ENCODE measurements at regions not wholly inside any gene's neighbourhood (a gene's known extent, or its start where the extent isn't known, plus 50 kb on each side); places are given as distances from the start of the nearest gene placed in this dataset.

DNA sequence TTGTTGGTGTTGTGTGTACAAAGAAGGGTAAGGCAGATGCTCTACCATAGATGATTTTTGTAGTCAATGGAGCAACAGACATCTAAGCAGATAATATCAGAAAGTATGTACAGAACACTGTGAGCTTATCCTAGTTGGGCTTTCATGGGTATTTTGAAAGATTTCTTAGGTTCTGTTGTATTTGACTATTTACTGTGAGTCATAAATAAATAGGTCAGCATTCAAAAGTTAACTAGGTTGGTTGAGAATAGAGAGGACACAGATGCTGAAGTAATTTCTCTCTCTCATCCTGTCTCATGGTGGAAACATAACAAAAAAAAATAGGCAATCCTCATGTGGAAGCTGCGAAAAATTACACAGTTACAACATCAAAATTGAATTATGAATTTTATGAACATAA, 413.5 kb downstream of the CCDC91 start:
- TF ChIP-seq, protein P1, sequence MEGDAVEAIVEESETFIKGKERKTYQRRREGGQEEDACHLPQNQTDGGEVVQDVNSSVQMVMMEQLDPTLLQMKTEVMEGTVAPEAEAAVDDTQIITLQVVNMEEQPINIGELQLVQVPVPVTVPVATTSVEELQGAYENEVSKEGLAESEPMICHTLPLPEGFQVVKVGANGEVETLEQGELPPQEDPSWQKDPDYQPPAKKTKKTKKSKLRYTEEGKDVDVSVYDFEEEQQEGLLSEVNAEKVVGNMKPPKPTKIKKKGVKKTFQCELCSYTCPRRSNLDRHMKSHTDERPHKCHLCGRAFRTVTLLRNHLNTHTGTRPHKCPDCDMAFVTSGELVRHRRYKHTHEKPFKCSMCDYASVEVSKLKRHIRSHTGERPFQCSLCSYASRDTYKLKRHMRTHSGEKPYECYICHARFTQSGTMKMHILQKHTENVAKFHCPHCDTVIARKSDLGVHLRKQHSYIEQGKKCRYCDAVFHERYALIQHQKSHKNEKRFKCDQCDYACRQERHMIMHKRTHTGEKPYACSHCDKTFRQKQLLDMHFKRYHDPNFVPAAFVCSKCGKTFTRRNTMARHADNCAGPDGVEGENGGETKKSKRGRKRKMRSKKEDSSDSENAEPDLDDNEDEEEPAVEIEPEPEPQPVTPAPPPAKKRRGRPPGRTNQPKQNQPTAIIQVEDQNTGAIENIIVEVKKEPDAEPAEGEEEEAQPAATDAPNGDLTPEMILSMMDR (IDR thresholded peaks at IDR 0.05 in 2 of 3, conservative IDR thresholded peaks at IDR 0.05 in 1 of 3; ENCODE audit: control insufficient read depth in 2 of 3, extremely low read depth in 1 of 3, insufficient read depth in 1 of 3, low read depth in 3 of 3, low read length in 3 of 3): no peak
- TF ChIP-seq, protein P2, sequence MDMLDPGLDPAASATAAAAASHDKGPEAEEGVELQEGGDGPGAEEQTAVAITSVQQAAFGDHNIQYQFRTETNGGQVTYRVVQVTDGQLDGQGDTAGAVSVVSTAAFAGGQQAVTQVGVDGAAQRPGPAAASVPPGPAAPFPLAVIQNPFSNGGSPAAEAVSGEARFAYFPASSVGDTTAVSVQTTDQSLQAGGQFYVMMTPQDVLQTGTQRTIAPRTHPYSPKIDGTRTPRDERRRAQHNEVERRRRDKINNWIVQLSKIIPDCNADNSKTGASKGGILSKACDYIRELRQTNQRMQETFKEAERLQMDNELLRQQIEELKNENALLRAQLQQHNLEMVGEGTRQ (IDR thresholded peaks at IDR 0.05; ENCODE audit: borderline replicate concordance, low read depth, low read length): no peak
- TF ChIP-seq RAD51 (IDR thresholded peaks at IDR 0.05) (no peak), EZH2 (IDR thresholded peaks at IDR 0.05; ENCODE audit: borderline replicate concordance, control insufficient read depth, low read depth, low read length) (no peak), BHLHE40 (IDR thresholded peaks at IDR 0.05; ENCODE audit: borderline replicate concordance in 1 of 2, low read depth in 2 of 2, low read length in 1 of 2) (no peak), EP300 (IDR thresholded peaks at IDR 0.05; ENCODE audit: borderline replicate concordance in 1 of 2, control insufficient read depth in 1 of 2, low read depth in 2 of 2, low read length in 2 of 2) (no peak), POLR2AphosphoS5 (IDR thresholded peaks at IDR 0.05; ENCODE audit: low read length) (no peak), TARDBP (IDR thresholded peaks at IDR 0.05; ENCODE audit: borderline replicate concordance) (no peak)
- TF ChIP-seq, protein P3, sequence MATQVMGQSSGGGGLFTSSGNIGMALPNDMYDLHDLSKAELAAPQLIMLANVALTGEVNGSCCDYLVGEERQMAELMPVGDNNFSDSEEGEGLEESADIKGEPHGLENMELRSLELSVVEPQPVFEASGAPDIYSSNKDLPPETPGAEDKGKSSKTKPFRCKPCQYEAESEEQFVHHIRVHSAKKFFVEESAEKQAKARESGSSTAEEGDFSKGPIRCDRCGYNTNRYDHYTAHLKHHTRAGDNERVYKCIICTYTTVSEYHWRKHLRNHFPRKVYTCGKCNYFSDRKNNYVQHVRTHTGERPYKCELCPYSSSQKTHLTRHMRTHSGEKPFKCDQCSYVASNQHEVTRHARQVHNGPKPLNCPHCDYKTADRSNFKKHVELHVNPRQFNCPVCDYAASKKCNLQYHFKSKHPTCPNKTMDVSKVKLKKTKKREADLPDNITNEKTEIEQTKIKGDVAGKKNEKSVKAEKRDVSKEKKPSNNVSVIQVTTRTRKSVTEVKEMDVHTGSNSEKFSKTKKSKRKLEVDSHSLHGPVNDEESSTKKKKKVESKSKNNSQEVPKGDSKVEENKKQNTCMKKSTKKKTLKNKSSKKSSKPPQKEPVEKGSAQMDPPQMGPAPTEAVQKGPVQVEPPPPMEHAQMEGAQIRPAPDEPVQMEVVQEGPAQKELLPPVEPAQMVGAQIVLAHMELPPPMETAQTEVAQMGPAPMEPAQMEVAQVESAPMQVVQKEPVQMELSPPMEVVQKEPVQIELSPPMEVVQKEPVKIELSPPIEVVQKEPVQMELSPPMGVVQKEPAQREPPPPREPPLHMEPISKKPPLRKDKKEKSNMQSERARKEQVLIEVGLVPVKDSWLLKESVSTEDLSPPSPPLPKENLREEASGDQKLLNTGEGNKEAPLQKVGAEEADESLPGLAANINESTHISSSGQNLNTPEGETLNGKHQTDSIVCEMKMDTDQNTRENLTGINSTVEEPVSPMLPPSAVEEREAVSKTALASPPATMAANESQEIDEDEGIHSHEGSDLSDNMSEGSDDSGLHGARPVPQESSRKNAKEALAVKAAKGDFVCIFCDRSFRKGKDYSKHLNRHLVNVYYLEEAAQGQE (IDR thresholded peaks at IDR 0.05; ENCODE audit: low read depth, low read length): no peak
